ENCODE measurements at regions not wholly inside any gene's neighbourhood (a gene's known extent, or its start where the extent isn't known, plus 50 kb on each side); places are given as distances from the start of the nearest gene placed in this dataset.

- WGBS: 96% methylated on average over 1 of the region's 1 CpG
Measured at GRCh38 chr6:108788416-108788815, 59.8 kb upstream of the ARMC2 start.

GRCh38 chr6:108789475-108789874 lies 58.7 kb upstream of the ARMC2 start:
- H3K4me3 ChIP-seq (ENCODE audit: low read length in 2 of 2): no peak overlapping the region
- no peaks in the 10 kb centered on the region for H3K4me1 ChIP-seq (ENCODE audit: control insufficient read depth in 2 of 2, insufficient read depth in 2 of 2, low read length in 2 of 2)
- no peaks in the 10 kb centered on the region for H3K36me3 ChIP-seq (ENCODE audit: control insufficient read depth in 2 of 2, insufficient read depth in 2 of 2, low read length in 1 of 2)
- 97% methylated on average over 1 of the region's 1 CpG for WGBS
- H3K27ac ChIP-seq (ENCODE audit: low read depth in 1 of 2, low read length in 1 of 2): no peak overlapping the region
- no peaks in the 10 kb centered on the region for H3K27me3 ChIP-seq (ENCODE audit: control insufficient read depth in 2 of 2, insufficient read depth in 1 of 2, low read length in 1 of 2)
- DNase-seq (ENCODE audit: low read depth in 6 of 9, low spot score in 9 of 9): no peak
- peaks cover 0 to 4% of the 10 kb centered on the region in 2 donors for H3K9me3 ChIP-seq (ENCODE audit: control insufficient read depth in 2 of 2, insufficient read depth in 1 of 2, low read length in 1 of 2)

More at GRCh38 chr6:108788416-108788815, 59.8 kb upstream of the ARMC2 start:
- Histone ChIP-seq H3K4me3 (ENCODE audit: low read length in 2 of 2) (no peak overlapping the region), H3K27me3 (ENCODE audit: control insufficient read depth in 2 of 2, insufficient read depth in 1 of 2, low read length in 1 of 2) (no peaks in the 10 kb centered on the region), H3K9me3 (ENCODE audit: control insufficient read depth in 2 of 2, insufficient read depth in 1 of 2, low read length in 1 of 2) (peaks cover 0 to 4% of the 10 kb centered on the region in 2 donors), H3K36me3 (ENCODE audit: control insufficient read depth in 2 of 2, insufficient read depth in 2 of 2, low read length in 1 of 2) (no peaks in the 10 kb centered on the region), H3K27ac (ENCODE audit: low read depth in 1 of 2, low read length in 1 of 2) (no peak overlapping the region), H3K4me1 (ENCODE audit: control insufficient read depth in 2 of 2, insufficient read depth in 2 of 2, low read length in 2 of 2) (no peaks in the 10 kb centered on the region)
- no peak for DNase-seq (ENCODE audit: low read depth in 6 of 9, low spot score in 9 of 9)

GRCh38 chr6:108791700-108792099 lies 56.5 kb upstream of the ARMC2 start:
- Histone ChIP-seq H3K9me3 (ENCODE audit: control insufficient read depth in 2 of 2, insufficient read depth in 1 of 2, low read length in 1 of 2) (peaks cover 0 to 4% of the 10 kb centered on the region in 2 donors), H3K27ac (ENCODE audit: low read depth in 1 of 2, low read length in 1 of 2) (no peak overlapping the region), H3K27me3 (ENCODE audit: control insufficient read depth in 2 of 2, insufficient read depth in 1 of 2, low read length in 1 of 2) (no peaks in the 10 kb centered on the region), H3K4me3 (ENCODE audit: low read length in 2 of 2) (no peak overlapping the region), H3K36me3 (ENCODE audit: control insufficient read depth in 2 of 2, insufficient read depth in 2 of 2, low read length in 1 of 2) (no peaks in the 10 kb centered on the region), H3K4me1 (ENCODE audit: control insufficient read depth in 2 of 2, insufficient read depth in 2 of 2, low read length in 2 of 2) (no peaks in the 10 kb centered on the region)
- no peak for DNase-seq (ENCODE audit: low read depth in 6 of 9, low spot score in 9 of 9)

GRCh38 chr6:108793516-108794251 lies 54.5 kb upstream of the ARMC2 start:
- H3K27ac ChIP-seq (ENCODE audit: low read depth in 1 of 2, low read length in 1 of 2): no peak overlapping the region
- 96% methylated on average over 5 of the region's 5 CpGs for WGBS
- H3K4me3 ChIP-seq (ENCODE audit: low read length in 2 of 2): no peak overlapping the region
- no peaks in the 10 kb centered on the region for H3K36me3 ChIP-seq (ENCODE audit: control insufficient read depth in 2 of 2, insufficient read depth in 2 of 2, low read length in 1 of 2)
- H3K27me3 ChIP-seq (ENCODE audit: control insufficient read depth in 2 of 2, insufficient read depth in 1 of 2, low read length in 1 of 2): no peaks in the 10 kb centered on the region
- H3K4me1 ChIP-seq (ENCODE audit: control insufficient read depth in 2 of 2, insufficient read depth in 2 of 2, low read length in 2 of 2): peaks cover 4 to 9% of the 10 kb centered on the region in 2 donors
- DNase-seq (ENCODE audit: low read depth in 6 of 9, low spot score in 9 of 9): no peak
- H3K9me3 ChIP-seq (ENCODE audit: control insufficient read depth in 2 of 2, insufficient read depth in 1 of 2, low read length in 1 of 2): no peaks in the 10 kb centered on the region

GRCh38 chr6:108795122-108795521 lies 53.1 kb upstream of the ARMC2 start:
- Histone ChIP-seq H3K27ac (ENCODE audit: low read depth in 1 of 2, low read length in 1 of 2) (no peak overlapping the region), H3K9me3 (ENCODE audit: control insufficient read depth in 2 of 2, insufficient read depth in 1 of 2, low read length in 1 of 2) (no peaks in the 10 kb centered on the region), H3K36me3 (ENCODE audit: control insufficient read depth in 2 of 2, insufficient read depth in 2 of 2, low read length in 1 of 2) (no peaks in the 10 kb centered on the region), H3K27me3 (ENCODE audit: control insufficient read depth in 2 of 2, insufficient read depth in 1 of 2, low read length in 1 of 2) (no peaks in the 10 kb centered on the region), H3K4me1 (ENCODE audit: control insufficient read depth in 2 of 2, insufficient read depth in 2 of 2, low read length in 2 of 2) (peaks cover 9 to 24% of the 10 kb centered on the region in 2 donors), H3K4me3 (ENCODE audit: low read length in 2 of 2) (no peak overlapping the region)
- WGBS: 98% methylated on average over 3 of the region's 3 CpGs
- no peak for DNase-seq (ENCODE audit: low read depth in 6 of 9, low spot score in 9 of 9)

GRCh38 chr6:108795814-108796213 lies 52.4 kb upstream of the ARMC2 start:
- Histone ChIP-seq H3K27me3 (ENCODE audit: control insufficient read depth in 2 of 2, insufficient read depth in 1 of 2, low read length in 1 of 2) (no peaks in the 10 kb centered on the region), H3K36me3 (ENCODE audit: control insufficient read depth in 2 of 2, insufficient read depth in 2 of 2, low read length in 1 of 2) (no peaks in the 10 kb centered on the region), H3K27ac (ENCODE audit: low read depth in 1 of 2, low read length in 1 of 2) (no peak overlapping the region), H3K4me3 (ENCODE audit: low read length in 2 of 2) (no peak overlapping the region), H3K9me3 (ENCODE audit: control insufficient read depth in 2 of 2, insufficient read depth in 1 of 2, low read length in 1 of 2) (no peaks in the 10 kb centered on the region), H3K4me1 (ENCODE audit: control insufficient read depth in 2 of 2, insufficient read depth in 2 of 2, low read length in 2 of 2) (peaks cover 9 to 30% of the 10 kb centered on the region in 2 donors)
- 96% methylated on average over 5 of the region's 5 CpGs for WGBS
- DNase-seq (ENCODE audit: low read depth in 6 of 9, low spot score in 9 of 9): no peak

- H3K27me3 ChIP-seq (ENCODE audit: control insufficient read depth in 2 of 2, insufficient read depth in 1 of 2, low read length in 1 of 2): no peaks in the 10 kb centered on the region
- DNase-seq (ENCODE audit: low read depth in 6 of 9, low spot score in 9 of 9): no peak
- WGBS: 66% methylated on average over 3 of the region's 3 CpGs
- no peak overlapping the region for H3K4me3 ChIP-seq (ENCODE audit: low read length in 2 of 2)
- no peak overlapping the region for H3K27ac ChIP-seq (ENCODE audit: low read depth in 1 of 2, low read length in 1 of 2)
- peaks cover 9 to 30% of the 10 kb centered on the region in 2 donors for H3K4me1 ChIP-seq (ENCODE audit: control insufficient read depth in 2 of 2, insufficient read depth in 2 of 2, low read length in 2 of 2)
- H3K36me3 ChIP-seq (ENCODE audit: control insufficient read depth in 2 of 2, insufficient read depth in 2 of 2, low read length in 1 of 2): no peaks in the 10 kb centered on the region
- H3K9me3 ChIP-seq (ENCODE audit: control insufficient read depth in 2 of 2, insufficient read depth in 1 of 2, low read length in 1 of 2): no peaks in the 10 kb centered on the region
Measured at GRCh38 chr6:108796875-108797274, 51.3 kb upstream of the ARMC2 start.

- H3K4me3 ChIP-seq (ENCODE audit: low read length in 2 of 2): no peak overlapping the region
- WGBS: 56% methylated on average over 11 of the region's 11 CpGs
- no peaks in the 10 kb centered on the region for H3K36me3 ChIP-seq (ENCODE audit: control insufficient read depth in 2 of 2, insufficient read depth in 2 of 2, low read length in 1 of 2)
- no peaks in the 10 kb centered on the region for H3K27me3 ChIP-seq (ENCODE audit: control insufficient read depth in 2 of 2, insufficient read depth in 1 of 2, low read length in 1 of 2)
- H3K9me3 ChIP-seq (ENCODE audit: control insufficient read depth in 2 of 2, insufficient read depth in 1 of 2, low read length in 1 of 2): no peaks in the 10 kb centered on the region
- peaks cover 9 to 30% of the 10 kb centered on the region in 2 donors for H3K4me1 ChIP-seq (ENCODE audit: control insufficient read depth in 2 of 2, insufficient read depth in 2 of 2, low read length in 2 of 2)
- DNase-seq (ENCODE audit: low read depth in 6 of 9, low spot score in 9 of 9): no peak
- H3K27ac ChIP-seq (ENCODE audit: low read depth in 1 of 2, low read length in 1 of 2): peak overlapping the region; percentile 33 to 56
Measured at GRCh38 chr6:108797951-108798669, 50.1 kb upstream of the ARMC2 start.

Data from thymus (tissue), 11 donors.